HG02840 (cell line): ENCODE measurements at regions not wholly inside any gene's neighbourhood (a gene's known extent, or its start where the extent isn't known, plus 50 kb on each side); places are given as distances from the start of the nearest gene placed in this dataset.

Experiments used
- ATAC-seq: cut with Tn5 transposase; IDR thresholded peaks from one replicate; pipeline ENCODE4 v1.9.1; 2021; ENCODE audit warnings: mild to moderate bottlenecking, moderate library complexity, moderate number of reproducible peaks; ENCODE audit not compliant: unreplicated experiment, low FRiP score

DNA sequence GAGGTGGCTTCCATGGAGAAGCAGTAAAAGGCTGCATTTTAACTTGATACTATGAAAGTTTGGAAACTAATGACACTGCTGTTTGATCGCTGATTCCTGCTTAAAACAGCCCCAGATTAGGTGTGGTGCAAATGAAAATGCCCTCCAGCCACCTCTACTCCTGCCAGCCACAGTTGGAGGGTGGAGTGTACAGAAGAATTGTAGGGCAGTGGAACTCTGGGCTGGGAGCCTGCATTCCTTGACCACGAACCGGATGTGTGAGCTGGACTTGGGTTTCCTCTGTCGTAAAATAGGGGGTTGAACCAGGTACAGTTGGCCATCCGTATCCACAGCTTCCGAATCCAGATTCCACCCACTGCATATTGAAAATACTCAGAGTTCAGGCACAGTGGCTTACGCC, 84.6 kb upstream of the RFX8 start:
- ATAC-seq = no peak

DNA sequence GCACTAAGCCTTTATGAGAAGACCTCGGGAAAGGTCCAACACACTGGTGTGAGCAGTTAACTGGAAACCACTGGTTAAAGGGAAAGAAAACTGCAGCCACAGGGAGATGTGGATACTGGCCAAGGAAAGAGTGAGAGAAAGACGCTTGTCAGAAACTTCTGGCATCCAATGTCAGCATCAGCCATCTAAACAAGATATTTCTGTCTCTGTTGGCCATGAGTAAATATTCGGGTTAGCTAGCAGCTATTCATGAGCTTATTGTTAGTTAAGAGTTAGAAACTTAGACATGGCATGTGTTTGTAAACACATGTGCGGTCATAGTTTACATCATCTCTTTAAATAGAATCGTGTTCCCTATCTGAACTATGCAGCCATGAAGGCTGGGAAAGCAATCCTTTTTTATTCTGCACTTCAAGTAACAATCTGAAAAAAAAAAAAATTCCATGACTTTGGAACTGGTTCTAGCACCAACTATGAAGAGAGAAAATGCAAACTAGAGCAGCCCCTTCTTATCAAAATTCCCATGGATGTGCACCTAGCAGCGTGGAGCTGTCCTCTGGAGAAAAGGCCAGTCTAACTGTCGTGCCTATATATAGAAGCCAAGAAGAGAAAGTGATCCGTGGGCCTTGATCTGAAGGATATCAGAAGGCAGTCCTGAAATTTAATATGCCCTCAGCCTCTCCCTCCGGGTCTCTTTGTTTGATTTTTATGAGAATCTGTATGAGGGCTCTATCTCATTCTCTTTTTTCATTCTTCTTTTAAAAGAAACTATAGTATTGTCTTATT, 84.0 kb upstream of the RFX8 start:
- ATAC-seq = no peak

DNA sequence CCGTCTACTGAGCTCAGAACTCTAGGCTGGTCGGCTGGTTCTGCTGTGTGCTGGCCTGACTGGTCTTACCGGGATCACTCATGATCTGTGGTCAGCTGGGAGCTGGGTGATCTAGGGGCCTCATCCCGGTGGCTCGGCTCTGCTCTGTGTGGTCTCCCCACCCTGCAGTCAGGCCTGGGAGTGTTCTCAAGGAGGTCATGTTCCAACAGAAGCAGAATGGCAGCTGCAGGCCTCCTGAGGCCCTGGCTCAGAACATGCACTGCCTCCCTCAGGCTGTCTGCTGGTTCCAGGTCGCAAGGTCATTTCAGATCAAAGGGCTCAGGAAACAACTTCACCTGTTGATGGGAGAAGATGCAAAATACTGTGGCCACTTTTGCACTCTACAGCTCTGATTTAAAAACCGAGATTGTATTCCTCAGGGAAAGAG, 81.1 kb upstream of the RFX8 start:
- ATAC-seq = no peak

DNA sequence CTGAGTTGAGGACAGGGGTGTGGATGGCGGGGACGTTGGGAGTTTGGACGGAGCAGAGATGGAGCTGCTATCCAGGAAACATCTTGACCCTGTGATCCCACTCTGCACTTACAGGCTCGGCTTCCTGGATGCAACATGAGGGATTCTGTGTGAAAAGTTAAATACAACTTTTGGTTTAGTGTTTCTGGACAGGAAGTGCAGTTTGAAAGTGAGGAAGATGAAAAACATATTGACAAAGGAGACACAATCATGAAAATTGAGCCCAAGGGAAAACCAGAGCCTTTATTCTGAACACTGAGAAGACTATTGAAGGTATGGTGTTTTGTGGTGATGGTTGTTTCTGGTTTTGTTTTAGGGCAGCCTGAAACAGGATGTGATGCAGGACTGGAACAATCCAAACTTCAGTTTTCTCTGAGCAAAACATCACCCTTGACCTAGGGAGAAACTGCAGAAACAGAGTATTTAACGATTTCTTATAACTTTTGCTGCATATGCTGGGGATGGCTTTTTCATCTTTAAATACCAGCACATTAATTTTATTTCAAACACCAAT, 76.5 kb upstream of the RFX8 start:
- no peak for ATAC-seq

DNA sequence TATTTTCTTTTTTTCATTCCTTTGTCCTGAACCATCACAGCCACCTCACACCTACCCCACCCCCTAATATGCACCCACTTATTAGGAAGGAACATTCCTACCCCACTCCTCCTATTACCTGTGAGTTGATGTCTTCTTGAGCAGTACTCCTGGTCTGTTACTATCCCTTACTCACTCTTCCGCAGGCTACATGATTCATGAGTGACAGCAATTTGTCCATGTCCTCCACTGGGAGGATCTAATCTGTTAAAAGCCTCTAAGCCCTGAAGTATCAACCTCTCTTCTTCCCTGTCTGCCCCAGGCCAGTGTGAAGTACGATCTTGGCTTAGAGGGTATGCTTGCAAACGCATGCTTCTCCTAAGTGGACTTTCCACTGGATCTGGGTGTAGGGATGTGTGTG, 75.6 kb upstream of the RFX8 start:
- ATAC-seq = no peak

DNA sequence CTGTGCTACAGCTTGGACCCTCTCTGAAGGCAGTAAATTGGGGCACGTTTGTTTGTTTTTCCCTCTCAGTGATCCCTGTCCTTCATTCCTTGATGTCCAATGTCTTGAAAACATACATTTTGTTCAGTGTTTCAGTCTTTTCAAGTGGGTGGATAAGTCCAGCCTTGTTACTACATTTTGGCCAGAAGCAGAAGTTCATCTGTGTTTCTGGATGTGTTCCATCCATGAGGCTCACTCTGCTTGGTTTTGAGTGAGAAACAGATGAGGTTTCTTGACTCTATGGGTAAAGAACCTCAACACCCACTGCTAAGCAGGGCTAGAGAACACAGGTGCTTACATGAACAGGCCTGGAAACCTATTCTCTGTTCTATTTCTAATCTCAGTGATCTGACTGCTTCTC, 74.5 kb upstream of the RFX8 start:
- no peak for ATAC-seq

DNA sequence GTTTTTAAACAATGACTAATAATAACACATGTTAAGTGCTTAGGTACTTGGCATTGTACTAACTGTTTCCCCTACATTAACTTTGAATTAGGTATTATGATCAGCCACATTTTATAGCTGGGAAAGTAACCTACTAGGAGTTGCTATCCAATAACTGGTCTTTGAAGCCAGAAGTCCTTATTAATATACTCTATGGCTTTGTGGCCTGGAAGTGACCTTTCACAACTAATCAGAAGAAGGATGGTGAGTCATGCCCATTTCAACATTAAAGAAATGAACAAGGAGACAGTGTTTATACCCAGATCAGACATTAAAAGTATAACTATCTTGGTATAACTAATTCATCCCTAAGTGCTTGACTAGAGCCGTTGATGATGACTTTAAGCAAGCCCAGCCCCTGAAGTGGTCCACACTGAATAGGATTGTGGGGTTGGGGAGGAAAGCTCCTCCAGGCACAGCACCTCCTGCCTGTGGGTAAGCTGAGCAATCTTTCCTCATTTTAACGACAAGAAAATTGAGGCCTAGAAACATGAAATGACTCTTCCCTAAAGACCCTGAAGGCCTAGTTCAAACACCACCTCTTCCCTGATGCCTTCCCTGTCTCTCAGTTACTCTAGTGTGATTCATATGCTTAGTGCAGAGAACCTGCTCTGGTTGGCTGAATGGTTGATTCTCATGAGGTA, 71.6 kb upstream of the RFX8 start:
- no peak for ATAC-seq

DNA sequence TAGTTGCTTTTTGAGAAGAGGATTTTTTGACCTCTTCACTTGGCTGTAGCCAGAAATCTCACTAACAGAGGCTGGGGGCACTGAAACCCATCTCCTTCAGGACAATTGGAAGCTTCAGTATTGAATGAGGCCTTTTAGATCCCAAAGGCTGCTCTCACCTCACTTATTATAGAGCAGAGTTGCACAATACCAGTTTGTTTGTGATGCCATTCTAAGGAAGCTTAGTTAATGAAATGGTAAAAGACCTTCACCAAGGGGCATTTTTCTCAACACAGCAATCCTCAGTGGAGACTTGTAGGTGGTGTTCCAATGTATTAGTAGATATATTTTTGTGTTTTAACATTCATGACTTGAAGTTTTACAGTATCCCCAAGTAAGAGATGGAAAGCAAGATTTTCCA, 71.0 kb upstream of the RFX8 start:
- no peak for ATAC-seq

DNA sequence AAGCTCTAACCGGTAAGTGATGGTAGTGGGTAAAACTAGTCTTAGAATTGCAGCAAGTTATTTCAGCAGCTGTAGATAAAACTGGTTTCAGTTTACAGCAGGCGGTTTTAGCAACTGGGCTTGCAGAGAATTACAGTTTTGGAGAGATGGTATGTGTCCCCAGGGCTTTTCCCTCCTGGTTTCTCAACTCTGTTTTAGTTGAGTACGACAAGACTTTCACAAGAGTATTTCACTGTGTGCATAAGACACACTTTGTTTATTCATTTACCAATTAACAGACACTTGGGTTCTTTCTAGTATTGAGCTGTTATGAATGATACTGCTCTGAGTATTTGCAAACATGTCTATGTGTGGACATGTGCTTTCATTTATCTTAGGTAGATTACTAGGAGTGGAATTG, 65.6 kb upstream of the RFX8 start:
- ATAC-seq = no peak

DNA sequence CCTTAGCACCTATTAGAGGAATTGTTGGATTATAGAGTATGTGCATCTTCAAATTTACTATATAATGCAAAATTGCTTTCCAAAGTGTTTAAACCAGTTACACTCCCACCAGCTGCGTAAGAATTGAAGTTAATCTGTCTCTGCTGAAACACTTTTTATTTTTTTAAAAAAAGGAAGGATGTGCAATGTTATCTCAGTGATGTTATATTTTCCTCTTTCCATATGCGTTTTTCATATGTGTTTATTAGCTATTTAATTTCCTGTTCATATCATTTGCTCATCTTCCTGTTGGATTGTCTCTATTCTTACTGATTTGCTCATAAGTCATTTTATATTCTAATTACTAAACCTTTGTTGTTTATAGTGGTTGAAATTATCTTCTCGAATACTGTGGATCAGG, 63.2 kb upstream of the RFX8 start:
- no peak for ATAC-seq

DNA sequence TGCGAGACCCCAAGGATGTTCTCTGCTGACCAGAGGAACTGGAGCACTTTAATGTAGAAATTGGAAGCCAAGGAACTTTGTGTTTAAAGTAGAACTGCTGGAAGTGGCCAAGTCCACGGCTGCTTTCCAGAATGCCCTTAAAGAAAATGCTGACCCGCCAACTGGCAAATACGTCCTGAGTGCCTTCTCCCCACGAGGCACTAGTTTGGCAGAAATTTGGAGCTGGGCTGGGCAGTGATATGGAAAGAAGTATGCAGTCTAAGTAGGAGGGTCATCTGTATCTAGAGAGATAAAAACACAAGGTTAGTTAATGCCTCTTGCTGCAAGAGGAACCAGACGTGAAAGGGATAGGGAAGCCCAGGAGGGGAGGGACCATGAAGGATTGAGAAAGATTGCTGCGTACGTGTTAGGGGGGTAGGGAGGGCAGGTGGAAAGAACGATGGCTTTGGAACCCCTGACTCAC, 59.3 kb upstream of the RFX8 start:
- ATAC-seq = no peak

DNA sequence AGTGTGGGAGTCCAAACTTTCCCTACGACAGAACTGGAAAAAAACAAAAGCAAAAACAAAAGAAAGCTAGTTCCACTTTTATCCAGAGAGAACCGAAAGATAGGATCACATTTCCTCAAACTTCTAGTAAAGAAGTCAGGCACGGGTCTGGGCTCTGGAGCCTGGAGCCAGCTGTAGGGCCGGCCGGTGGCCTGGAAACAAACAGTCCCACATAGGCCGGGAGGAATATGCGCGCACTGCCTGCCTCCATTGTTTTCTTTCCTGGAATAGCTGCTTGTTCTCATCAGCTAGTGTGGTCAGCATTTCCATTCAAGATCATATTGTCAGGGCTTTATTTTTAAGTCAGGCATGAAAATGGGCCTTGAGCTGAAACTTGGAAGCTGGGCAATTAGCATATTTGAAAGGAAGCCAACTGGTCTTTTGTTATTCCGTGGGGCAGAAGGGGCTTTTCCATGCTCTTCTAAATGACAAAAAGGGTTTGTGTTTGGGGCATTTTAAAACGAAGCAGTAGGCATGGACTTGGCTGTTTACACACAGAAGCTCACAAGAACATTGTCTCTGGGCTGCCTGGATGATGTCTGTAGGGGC, 58.7 kb upstream of the RFX8 start:
- ATAC-seq = no peak

DNA sequence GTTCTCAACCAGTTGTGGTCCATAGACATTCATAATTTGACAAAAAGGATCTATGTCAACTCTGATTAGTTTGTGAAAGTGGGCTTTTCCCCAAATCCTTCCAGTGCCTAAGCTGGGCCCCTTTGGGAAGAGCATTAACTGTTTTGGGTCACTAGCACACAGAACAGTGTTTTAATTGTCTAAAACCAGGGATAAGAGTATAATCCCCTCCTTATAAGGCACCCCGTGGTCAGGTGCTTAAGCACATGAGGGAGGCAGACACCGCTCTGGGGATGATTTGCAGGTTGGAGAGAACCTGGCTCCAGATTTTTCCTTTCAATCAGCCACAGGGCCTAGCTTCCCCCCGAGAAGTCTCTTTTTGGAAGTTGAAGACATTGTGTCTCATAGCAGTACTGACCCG, 53.6 kb upstream of the RFX8 start:
- ATAC-seq = no peak

DNA sequence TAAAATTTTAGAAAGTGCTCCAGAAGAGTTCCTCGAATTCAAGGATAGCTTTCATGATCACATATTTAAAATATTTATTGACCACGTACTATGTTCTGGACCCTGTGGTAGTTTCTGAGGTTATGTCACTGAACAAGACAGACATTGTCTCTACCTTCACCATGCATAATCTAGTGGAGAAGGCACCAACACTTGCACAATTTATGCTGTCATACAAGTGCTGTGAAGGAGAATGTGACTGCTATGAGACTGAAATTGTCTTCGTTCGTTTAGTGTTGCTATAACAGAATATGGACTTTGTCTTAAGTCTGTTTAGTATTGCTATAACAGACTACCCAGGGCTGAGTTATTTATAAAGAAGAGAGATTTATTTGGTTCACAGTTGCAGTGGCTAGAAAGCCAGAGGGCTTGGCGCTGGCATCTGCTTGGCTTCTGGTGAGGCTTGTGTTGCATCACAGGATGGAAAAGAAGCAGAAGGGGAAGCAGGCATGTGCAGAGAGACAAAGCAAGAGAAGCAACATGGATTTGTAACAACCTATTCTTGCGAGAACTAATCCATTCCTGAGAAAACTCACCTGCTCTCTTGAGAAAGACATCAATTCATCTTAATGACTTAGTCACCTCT, 50.0 kb upstream of the RFX8 start:
- no peak for ATAC-seq
